Activated gamma-delta T cell treated with Interleukin-2 at 50 U/mL for 16 hours (primary cell): ENCODE measurements at regions not wholly inside any gene's neighbourhood (a gene's known extent, or its start where the extent isn't known, plus 50 kb on each side); places are given as distances from the start of the nearest gene placed in this dataset.
"Not testable (repeated sequence)": the region's sequence is repeated elsewhere in the genome, so short reads cannot be mapped to it uniquely, and the experiment has no call there.

Experiments used
- DNase-seq: peaks from one replicate; pipeline ENCODE4 v3.0.0-alpha.2; 2020

GRCh38 chr16:79881107-79881506, 280.6 kb upstream of the MAF start:
- not testable (repeated sequence) for DNase-seq

- no peak for DNase-seq
These were observed 275.8 kb upstream of the MAF start for GRCh38 chr16:79876332-79876730.

- DNase-seq = no peak
These were observed 273.9 kb upstream of the MAF start for GRCh38 chr16:79874391-79874790.

- no peak for DNase-seq
These were observed 273.3 kb upstream of the MAF start for GRCh38 chr16:79873825-79874224.

- DNase-seq = no peak
These were observed 271.4 kb upstream of the MAF start for GRCh38 chr16:79871906-79872305.

- no peak for DNase-seq
These were observed 269.7 kb upstream of the MAF start for GRCh38 chr16:79870016-79870886.

GRCh38 chr16:79869304-79870015, 268.9 kb upstream of the MAF start:
- DNase-seq = no peak

GRCh38 chr16:79868841-79869240, 268.3 kb upstream of the MAF start:
- no peak for DNase-seq

GRCh38 chr16:79867425-79867997, 267.0 kb upstream of the MAF start:
- DNase-seq = no peak

GRCh38 chr16:79865918-79866317, 265.4 kb upstream of the MAF start:
- DNase-seq = no peak

GRCh38 chr16:79864781-79865391, 264.3 kb upstream of the MAF start:
- no peak for DNase-seq

- DNase-seq = no peak
These were observed 263.7 kb upstream of the MAF start for GRCh38 chr16:79864032-79864780.

- DNase-seq = no peak
These were observed 262.8 kb upstream of the MAF start for GRCh38 chr16:79863128-79864031.

GRCh38 chr16:79862601-79863000, 262.1 kb upstream of the MAF start:
- DNase-seq = no peak

GRCh38 chr16:79856581-79856980, 256.0 kb upstream of the MAF start:
- no peak for DNase-seq

- no peak for DNase-seq
These were observed 249.8 kb upstream of the MAF start for GRCh38 chr16:79850348-79850747.

- DNase-seq = no peak
These were observed 248.6 kb upstream of the MAF start for GRCh38 chr16:79849119-79849518.

- no peak for DNase-seq
These were observed 248.2 kb upstream of the MAF start for GRCh38 chr16:79848719-79849118.

GRCh38 chr16:79847569-79847968, 247.0 kb upstream of the MAF start:
- DNase-seq = no peak

- DNase-seq = no peak
These were observed 246.6 kb upstream of the MAF start for GRCh38 chr16:79847101-79847500.

GRCh38 chr16:79845734-79846135, 245.2 kb upstream of the MAF start:
- DNase-seq = no peak
